Neural crest cell (in vitro differentiated cells): ENCODE measurements at regions not wholly inside any gene's neighbourhood (a gene's known extent, or its start where the extent isn't known, plus 50 kb on each side); places are given as distances from the start of the nearest gene placed in this dataset.

Experiments used
- DNase-seq: peaks from one replicate; pipeline ENCODE4 v3.0.0; 2021; ENCODE audit warnings: low read depth, mixed read lengths, low spot score
- H3K27ac Mint-ChIP-seq: one replicate; pipeline ENCODE4 v1.8.0; 2021; ENCODE audit warnings: mild to moderate bottlenecking, mixed read lengths; ENCODE audit not compliant: unreplicated experiment
- H3K27me3 Mint-ChIP-seq: 2 replicates; pipeline ENCODE4 v1.8.0; 2021; ENCODE audit warnings: low read depth, mild to moderate bottlenecking, mixed read lengths
- H3K36me3 Mint-ChIP-seq: 2 replicates; pipeline ENCODE4 v1.8.0; 2021; ENCODE audit warnings: low read depth, mild to moderate bottlenecking, mixed read lengths
- H3K4me1 Mint-ChIP-seq: 2 replicates; pipeline ENCODE4 v1.8.0; 2021; ENCODE audit warnings: mixed read lengths
- H3K4me3 Mint-ChIP-seq: one replicate; pipeline ENCODE4 v1.8.0; 2021; ENCODE audit warnings: mild to moderate bottlenecking, mixed read lengths
- H3K9me3 Mint-ChIP-seq: 2 replicates; pipeline ENCODE4 v1.8.0; 2021; ENCODE audit warnings: mixed read lengths
- CTCF ChIP-seq: fragments of 200-600 bp; sonication (generic); conservative IDR thresholded peaks from 2 replicates; pipeline ENCODE4 v1.5.0; 2021; ENCODE audit warnings: antibody characterized with exemption, mild to moderate bottlenecking

GRCh38 chr1:57897581-57897980 is 473.7 kb upstream of the DAB1 start:
- H3K9me3 Mint-ChIP-seq, result no peaks in the 10 kb centered on the region
- DNase-seq, result no peak
- H3K27ac Mint-ChIP-seq, result no peak overlapping the region
- H3K27me3 Mint-ChIP-seq, result no peaks in the 10 kb centered on the region
- no peaks in the 10 kb centered on the region for H3K36me3 Mint-ChIP-seq
- TF ChIP-seq CTCF, result no peak
- no peak overlapping the region for H3K4me3 Mint-ChIP-seq
- peaks cover 17% of the 10 kb centered on the region for H3K4me1 Mint-ChIP-seq

GRCh38 chr1:57894315-57894714 is 470.5 kb upstream of the DAB1 start:
- Mint-ChIP-seq H3K9me3 (no peaks in the 10 kb centered on the region), H3K27ac (peak overlapping the region; percentile 10), H3K4me3 (no peak overlapping the region), H3K36me3 (no peaks in the 10 kb centered on the region), H3K27me3 (no peaks in the 10 kb centered on the region), H3K4me1 (peaks cover 14% of the 10 kb centered on the region)
- DNase-seq, result no peak
- TF ChIP-seq CTCF, result no peak

GRCh38 chr1:57889676-57890320 is 465.9 kb upstream of the DAB1 start:
- Mint-ChIP-seq H3K9me3 (no peaks in the 10 kb centered on the region), H3K4me3 (no peak overlapping the region), H3K27me3 (no peaks in the 10 kb centered on the region), H3K27ac (no peak overlapping the region), H3K36me3 (no peaks in the 10 kb centered on the region), H3K4me1 (peaks cover 17% of the 10 kb centered on the region)
- DNase-seq, result no peak
- no peak for TF ChIP-seq CTCF

GRCh38 chr1:57887964-57888491 is 464.2 kb upstream of the DAB1 start:
- no peaks in the 10 kb centered on the region for H3K9me3 Mint-ChIP-seq
- H3K36me3 Mint-ChIP-seq, result no peaks in the 10 kb centered on the region
- H3K27ac Mint-ChIP-seq, result no peak overlapping the region
- peaks cover 18% of the 10 kb centered on the region for H3K4me1 Mint-ChIP-seq
- H3K27me3 Mint-ChIP-seq, result no peaks in the 10 kb centered on the region
- no peak for TF ChIP-seq CTCF
- no peak overlapping the region for H3K4me3 Mint-ChIP-seq
- no peak for DNase-seq

- Mint-ChIP-seq H3K4me3 (no peak overlapping the region), H3K27me3 (no peaks in the 10 kb centered on the region), H3K36me3 (no peaks in the 10 kb centered on the region), H3K27ac (no peak overlapping the region), H3K4me1 (peaks cover 34% of the 10 kb centered on the region), H3K9me3 (no peaks in the 10 kb centered on the region)
- no peak for DNase-seq
- TF ChIP-seq CTCF, result no peak
These were observed 462.5 kb upstream of the DAB1 start for GRCh38 chr1:57886376-57886775.
